SKM-1 (cell line): ENCODE measurements at regions not wholly inside any gene's neighbourhood (a gene's known extent, or its start where the extent isn't known, plus 50 kb on each side); places are given as distances from the start of the nearest gene placed in this dataset.
"Not testable (repeated sequence)": the region's sequence is repeated elsewhere in the genome, so short reads cannot be mapped to it uniquely, and the experiment has no call there.

Source experiments
- DNase-seq: peaks from one replicate; lab custom pipeline; 2025; ENCODE audit not compliant: unreplicated experiment; lab: John Stamatoyannopoulos, UW

- DNase-seq = no peak
Measured at GRCh38 chr6:11891547-11891946, 112.9 kb upstream of the ADTRP start.

DNA sequence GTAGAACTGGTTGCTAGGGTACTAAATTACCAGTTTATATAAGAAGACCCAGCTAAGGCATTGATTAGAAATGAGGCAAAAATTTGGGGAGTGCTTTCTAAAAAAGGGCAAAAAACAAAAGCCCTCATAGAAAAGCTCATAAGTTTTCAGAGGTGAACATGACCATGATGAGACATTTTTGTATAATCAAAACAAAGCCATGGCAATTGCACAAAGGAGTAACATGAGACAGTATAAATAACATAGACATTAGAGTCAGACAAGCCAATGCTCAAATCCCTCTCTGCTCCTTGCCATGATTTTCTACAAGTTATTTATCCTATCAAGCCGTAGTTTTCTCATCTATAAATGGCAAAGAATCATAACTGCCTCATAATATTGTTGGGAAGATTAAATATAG is 112.2 kb upstream of the ADTRP start:
- no peak for DNase-seq

DNA sequence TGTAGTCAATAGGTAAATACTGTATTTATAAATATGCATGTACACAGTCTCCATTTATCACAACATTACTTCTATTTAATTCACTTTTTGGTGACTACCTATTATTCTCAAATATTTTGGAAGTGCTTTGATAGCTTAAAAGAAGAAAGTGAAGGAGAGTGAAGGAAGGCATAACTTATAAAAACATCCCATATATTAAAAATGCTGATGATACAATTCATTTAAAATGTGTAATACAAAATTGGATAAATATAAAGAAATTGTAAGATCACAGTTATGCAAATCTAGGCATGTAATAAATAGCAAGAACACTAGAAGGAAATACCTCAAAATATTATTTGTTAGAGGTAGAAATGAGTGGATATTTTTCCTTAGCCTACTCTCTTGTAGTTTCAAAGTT is 111.6 kb upstream of the ADTRP start:
- DNase-seq = no peak

DNA sequence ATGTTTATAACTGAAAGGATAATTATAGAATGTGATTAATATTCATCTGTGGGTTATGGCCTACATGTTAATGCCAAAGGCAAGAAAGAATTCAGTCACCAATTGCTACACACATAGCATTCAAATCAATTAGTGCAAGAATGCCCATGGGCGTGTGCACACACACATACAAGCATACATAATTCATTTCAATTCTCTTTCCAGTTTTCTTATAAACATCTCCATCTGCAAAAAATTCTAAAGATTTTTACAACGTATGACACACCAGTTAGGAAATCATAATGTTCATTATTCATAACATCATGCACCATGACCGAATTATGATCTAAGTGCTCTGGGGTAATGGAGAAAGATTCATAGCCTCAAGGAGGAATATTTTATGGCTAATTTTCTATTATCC is 111.0 kb upstream of the ADTRP start:
- no peak for DNase-seq

DNA sequence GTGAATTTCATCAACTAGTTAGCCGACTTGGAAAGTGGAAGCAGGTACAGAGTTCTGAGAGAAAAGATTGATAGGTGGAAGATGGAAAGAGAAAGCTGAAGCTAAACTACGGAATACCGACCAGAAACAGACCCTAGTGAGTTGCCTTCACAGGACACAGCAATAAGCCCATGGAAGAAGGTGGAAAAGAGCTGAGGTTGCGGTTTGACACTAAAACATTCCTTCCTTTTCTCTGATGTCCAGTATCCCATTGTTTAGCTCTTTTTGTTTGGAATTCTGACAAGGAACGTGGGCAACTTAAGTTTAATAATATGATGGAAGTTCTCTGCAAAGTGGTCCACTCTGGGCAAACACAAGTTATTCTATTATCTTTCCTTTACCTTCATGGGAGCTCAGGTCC is 110.1 kb upstream of the ADTRP start:
- DNase-seq = no peak

DNA sequence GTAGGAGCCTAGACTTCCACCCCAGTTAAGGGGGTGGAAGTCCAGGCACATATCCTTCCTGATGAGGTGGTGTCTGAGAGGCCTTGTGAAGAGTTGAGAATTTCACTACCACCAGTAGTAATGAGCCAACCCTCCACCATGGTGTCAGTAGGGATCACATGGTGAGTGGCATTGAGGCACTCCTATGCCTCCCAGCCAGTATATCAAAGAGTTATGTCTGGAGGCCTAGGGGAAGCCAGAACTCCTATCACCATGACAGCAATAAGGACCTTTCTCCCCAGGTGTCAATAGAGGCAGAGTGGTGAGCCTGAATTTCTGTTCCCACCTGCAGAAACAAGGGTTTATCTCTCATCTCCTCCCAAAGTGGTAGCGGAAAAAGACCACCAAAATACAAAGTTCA is 106.6 kb upstream of the ADTRP start:
- DNase-seq = no peak

DNA sequence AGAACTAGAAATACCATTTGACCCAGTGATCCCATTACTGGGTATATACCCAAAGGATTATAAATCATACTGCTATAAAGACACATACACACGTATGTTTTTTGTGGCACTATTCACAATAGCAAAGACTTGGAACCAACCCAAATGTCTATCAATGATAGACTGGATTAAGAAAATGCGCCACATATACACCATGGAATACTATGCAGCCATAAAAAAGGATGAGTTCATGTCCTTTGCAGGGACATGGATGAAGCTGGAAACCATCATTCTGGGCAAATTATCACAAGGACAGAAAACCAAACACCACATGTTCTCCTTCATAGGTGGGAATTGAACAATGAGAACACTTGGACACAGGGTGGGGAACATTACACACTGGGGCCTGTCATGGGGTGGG is 104.9 kb upstream of the ADTRP start:
- not testable (repeated sequence) for DNase-seq

DNA sequence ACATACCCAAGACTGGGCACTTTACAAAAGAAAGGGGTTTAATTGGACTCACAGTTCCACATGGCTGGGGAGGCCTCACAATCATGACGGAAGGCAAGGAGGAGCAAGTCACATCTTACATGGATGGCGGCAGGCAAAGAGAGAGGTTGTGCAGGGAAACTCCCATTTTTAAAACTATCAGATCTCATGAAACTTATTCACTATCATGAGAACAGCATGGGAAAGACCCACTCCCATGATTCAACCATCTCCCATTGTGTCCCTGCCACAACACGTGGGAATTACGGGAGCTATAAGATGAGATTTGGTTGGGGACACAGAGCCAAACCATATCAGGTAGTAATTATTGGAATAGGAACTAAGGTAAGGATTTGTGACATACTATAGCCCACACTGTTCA is 101.6 kb upstream of the ADTRP start:
- DNase-seq = not testable (repeated sequence)

DNA sequence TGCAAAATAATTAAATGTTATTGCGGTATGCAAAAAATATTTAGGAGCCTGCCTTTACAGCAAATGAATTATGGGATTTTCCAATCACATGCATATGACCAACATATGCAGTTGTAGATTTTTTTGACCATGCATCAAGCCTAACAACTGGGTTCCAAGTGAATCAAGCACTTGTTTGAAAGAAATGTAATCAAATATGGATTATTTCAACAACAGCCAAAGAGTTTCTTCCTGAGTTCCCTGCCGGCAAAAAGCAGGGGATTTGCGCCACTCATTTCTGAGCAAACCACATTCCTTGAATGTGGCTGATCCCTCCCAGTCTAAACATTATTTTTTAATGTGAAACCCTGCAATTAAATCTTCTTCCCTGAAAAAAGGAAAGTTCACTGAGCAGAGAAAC is 100.1 kb upstream of the ADTRP start:
- no peak for DNase-seq

- DNase-seq = no peak
Measured at GRCh38 chr6:11878029-11878428, 99.4 kb upstream of the ADTRP start.

DNA sequence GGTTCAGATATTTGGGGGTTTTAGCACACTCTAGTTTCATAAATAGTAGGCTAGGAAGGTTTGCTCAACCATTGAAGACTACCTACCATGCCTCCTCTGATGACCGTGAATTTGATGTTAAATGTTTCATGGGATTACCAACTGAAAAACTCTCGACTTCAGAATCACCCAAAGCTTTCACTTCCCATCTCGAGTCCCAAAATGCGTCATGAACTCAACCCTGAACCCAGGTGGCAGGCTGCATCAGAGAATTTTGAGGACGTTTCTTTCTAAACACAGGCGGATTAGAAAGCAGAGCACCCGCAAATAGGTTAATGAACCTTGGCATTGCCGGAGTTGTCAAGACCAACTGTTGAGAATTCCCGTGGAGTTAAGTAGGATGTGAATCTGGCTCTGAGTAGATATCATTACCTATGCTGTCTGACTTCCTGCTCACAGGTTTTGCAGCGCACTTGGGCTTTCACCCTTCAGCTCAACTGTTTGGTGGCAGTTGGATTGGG is 98.4 kb upstream of the ADTRP start:
- no peak for DNase-seq

- DNase-seq = no peak
Measured at GRCh38 chr6:11875325-11876109, 96.9 kb upstream of the ADTRP start.

GRCh38 chr6:11869672-11870340 is 91.2 kb upstream of the ADTRP start:
- no peak for DNase-seq

- DNase-seq = no peak
Measured at GRCh38 chr6:11868392-11868791, 89.8 kb upstream of the ADTRP start.

DNA sequence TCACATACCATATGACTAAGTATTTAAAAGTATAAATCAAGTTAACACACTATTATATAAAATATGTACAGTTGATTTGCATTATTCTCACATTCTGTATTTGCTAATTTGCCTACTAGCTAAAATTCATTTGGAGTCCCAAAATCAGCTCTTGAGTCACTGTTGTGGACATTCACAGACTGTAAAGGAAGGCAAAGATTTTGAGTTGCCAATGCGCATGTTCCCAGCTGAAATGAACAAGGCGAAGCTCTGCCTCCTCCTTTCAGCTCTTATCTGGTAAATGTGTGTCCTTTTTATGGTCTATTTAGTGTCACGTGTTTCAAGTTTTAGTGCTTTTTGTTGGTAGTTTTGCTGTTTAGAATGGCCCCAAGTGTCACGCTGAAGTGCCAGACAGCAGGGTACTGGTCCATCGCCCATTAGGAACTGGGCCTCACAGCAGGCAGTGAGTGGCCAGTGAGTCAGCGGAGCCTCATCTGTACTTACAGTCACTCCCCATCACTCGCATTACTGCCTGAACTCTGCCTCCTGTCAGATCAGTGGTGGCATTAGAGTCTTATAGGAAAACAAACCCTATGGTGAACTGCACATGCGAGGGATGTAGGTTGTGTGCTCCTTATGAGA is 87.2 kb upstream of the ADTRP start:
- no peak for DNase-seq

DNA sequence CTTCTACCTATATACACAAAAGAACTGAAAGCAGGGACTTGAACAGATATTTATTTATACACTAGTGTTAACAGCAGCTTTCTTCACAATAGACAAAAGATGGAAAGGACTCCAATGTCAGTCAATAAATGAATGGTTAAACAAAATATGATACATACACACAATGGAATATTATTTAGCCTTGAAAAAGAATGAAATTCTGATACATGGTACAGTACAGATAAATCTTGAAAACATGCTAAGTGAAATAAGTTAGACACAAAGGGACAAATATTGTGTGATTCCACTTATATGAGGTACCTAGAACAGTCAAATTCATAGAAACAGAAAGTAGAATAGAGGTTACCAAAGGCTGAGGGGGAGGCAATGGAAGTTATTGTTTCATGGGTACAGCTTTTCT is 79.8 kb upstream of the ADTRP start:
- no peak for DNase-seq

DNA sequence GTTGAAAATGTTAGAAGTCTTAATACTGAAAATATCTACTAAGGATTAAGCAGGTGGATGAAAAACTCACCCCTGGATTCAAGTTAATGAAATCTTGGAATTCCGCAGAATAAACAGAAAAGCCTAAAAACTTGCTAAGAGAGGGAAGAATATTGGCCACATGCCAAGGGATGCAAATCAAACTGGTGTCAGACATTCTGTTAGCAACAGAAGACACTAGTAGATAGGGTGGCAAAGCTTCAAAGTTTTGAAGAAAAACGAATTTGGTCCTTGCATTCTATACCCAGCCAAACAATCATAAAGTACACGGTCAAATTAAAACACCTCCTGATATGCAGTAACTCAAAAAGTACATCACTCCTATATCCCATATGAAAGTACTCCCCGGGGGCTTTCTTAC is 77.1 kb upstream of the ADTRP start:
- no peak for DNase-seq

GRCh38 chr6:11854408-11855165 is 76.0 kb upstream of the ADTRP start:
- DNase-seq = no peak

GRCh38 chr6:11853678-11854407 is 75.2 kb upstream of the ADTRP start:
- DNase-seq = peak; percentile 15

- DNase-seq = no peak
Measured at GRCh38 chr6:11852061-11852651, 73.6 kb upstream of the ADTRP start.
